ENCODE measurements at regions not wholly inside any gene's neighbourhood (a gene's known extent, or its start where the extent isn't known, plus 50 kb on each side); places are given as distances from the start of the nearest gene placed in this dataset.

- TF ChIP-seq MAX (IDR thresholded peaks at IDR 0.05; ENCODE audit: insufficient read depth, insufficient read length) (no peak), GATA2 (IDR thresholded peaks at IDR 0.05; ENCODE audit: insufficient read depth, insufficient read length, low read depth, low read length) (no peak), MYC (IDR thresholded peaks at IDR 0.05; ENCODE audit: low read depth, low read length) (no peak), FOS (IDR thresholded peaks at IDR 0.05; ENCODE audit: borderline replicate concordance, insufficient read depth, low read length) (no peak), JUN (IDR thresholded peaks at IDR 0.05; ENCODE audit: borderline replicate concordance, insufficient read depth, insufficient read length, low read depth) (no peak)
- BruUV-seq (replicated peaks): no TSS peak
- ChIA-PET POLR2A (no interaction called here), CTCF (no interaction called here)
- Histone ChIP-seq H2AFZ (ENCODE audit: low read depth, low read length) (no peak overlapping the region), H3K27me3 (ENCODE audit: control insufficient read depth in 2 of 2, insufficient read depth in 2 of 2, low read length in 2 of 2) (no peaks in the 10 kb centered on the region), H3K9me3 (replicated peaks; ENCODE audit: control insufficient read depth, insufficient read depth, low read length) (no peaks in the 10 kb centered on the region), H3K4me1 (ENCODE audit: control insufficient read depth, extremely low read depth, insufficient read depth, low read length) (no peaks in the 10 kb centered on the region), H3K36me3 (ENCODE audit: control insufficient read depth in 2 of 2, extremely low read depth in 1 of 2, insufficient read depth in 2 of 2, low read length in 2 of 2) (no peaks in the 10 kb centered on the region), H3K4me2 (ENCODE audit: insufficient read depth, low read length) (no peak overlapping the region), H3K9ac (replicated peaks; ENCODE audit: extremely low read depth, insufficient read depth, low read length) (no peak overlapping the region), H3K27ac (ENCODE audit: insufficient read depth, low read depth, low read length) (no peak overlapping the region), H3K4me3 (replicated peaks in 1 of 3; ENCODE audit: insufficient read depth in 1 of 3, low read depth in 1 of 3, low read length in 3 of 3) (no peak overlapping the region), H3K9me1 (replicated peaks; ENCODE audit: control insufficient read depth, extremely low read depth, insufficient read depth, low read length) (no peaks in the 10 kb centered on the region), H3K79me2 (ENCODE audit: control insufficient read depth, insufficient read depth, low read length) (no peaks in the 10 kb centered on the region), H4K20me1 (replicated peaks; ENCODE audit: control insufficient read depth, extremely low read depth, insufficient read depth, low read length) (no peaks in the 10 kb centered on the region)
- intact Hi-C loops (cut with micrococcal nuclease): no loop called here
- DNase-seq (ENCODE audit: low read depth, low spot score): no peak
- dilution Hi-C loops (cut with MboI; ENCODE audit: extremely low pct_ligation_motif_present, low sequenced_read_pairs): no loop called here
- no peak for FAIRE-seq
Measured at GRCh38 chr14:44422699-44423098, 84.4 kb downstream of the FSCB start.

- no peak overlapping the region for H3K9ac ChIP-seq (replicated peaks; ENCODE audit: extremely low read depth, insufficient read depth, low read length)
- H3K36me3 ChIP-seq (ENCODE audit: control insufficient read depth in 2 of 2, extremely low read depth in 1 of 2, insufficient read depth in 2 of 2, low read length in 2 of 2): no peaks in the 10 kb centered on the region
- no peak overlapping the region for H3K4me2 ChIP-seq (ENCODE audit: insufficient read depth, low read length)
- DNase-seq (ENCODE audit: low read depth, low spot score) (no peak), FAIRE-seq (no peak)
- no peaks in the 10 kb centered on the region for H3K79me2 ChIP-seq (ENCODE audit: control insufficient read depth, insufficient read depth, low read length)
- H3K4me3 ChIP-seq (replicated peaks in 1 of 3; ENCODE audit: insufficient read depth in 1 of 3, low read depth in 1 of 3, low read length in 3 of 3): no peak overlapping the region
- no peaks in the 10 kb centered on the region for H4K20me1 ChIP-seq (replicated peaks; ENCODE audit: control insufficient read depth, extremely low read depth, insufficient read depth, low read length)
- H3K27ac ChIP-seq (ENCODE audit: insufficient read depth, low read depth, low read length): no peak overlapping the region
- H3K4me1 ChIP-seq (ENCODE audit: control insufficient read depth, extremely low read depth, insufficient read depth, low read length): no peaks in the 10 kb centered on the region
- no peaks in the 10 kb centered on the region for H3K9me3 ChIP-seq (replicated peaks; ENCODE audit: control insufficient read depth, insufficient read depth, low read length)
- H2AFZ ChIP-seq (ENCODE audit: low read depth, low read length): no peak overlapping the region
- TF ChIP-seq MAX (IDR thresholded peaks at IDR 0.05; ENCODE audit: insufficient read depth, insufficient read length) (no peak), JUN (IDR thresholded peaks at IDR 0.05; ENCODE audit: borderline replicate concordance, insufficient read depth, insufficient read length, low read depth) (no peak), POLR2AphosphoS5 (IDR thresholded peaks at IDR 0.05; ENCODE audit: insufficient read depth, low read depth, low read length) (no peak), CTCF (IDR thresholded peaks at IDR 0.05; ENCODE audit: extremely low read depth in 1 of 2, insufficient read depth in 1 of 2, low read depth in 1 of 2, low read length in 2 of 2) (no peak), FOS (IDR thresholded peaks at IDR 0.05; ENCODE audit: borderline replicate concordance, insufficient read depth, low read length) (no peak), EZH2 (IDR thresholded peaks at IDR 0.05; ENCODE audit: borderline replicate concordance, low read depth, low read length, severe bottlenecking) (no peak)
- dilution Hi-C loops (cut with MboI; ENCODE audit: extremely low pct_ligation_motif_present, low sequenced_read_pairs): no loop called here
- no peaks in the 10 kb centered on the region for H3K27me3 ChIP-seq (ENCODE audit: control insufficient read depth in 2 of 2, insufficient read depth in 2 of 2, low read length in 2 of 2)
- H3K9me1 ChIP-seq (replicated peaks; ENCODE audit: control insufficient read depth, extremely low read depth, insufficient read depth, low read length): no peaks in the 10 kb centered on the region
- ChIA-PET CTCF (no interaction called here), POLR2A (no interaction called here)
- BruUV-seq (replicated peaks): no TSS peak
- intact Hi-C loops (cut with micrococcal nuclease): no loop called here
Measured at GRCh38 chr14:44420226-44420625, 86.9 kb downstream of the FSCB start.

Measured in endothelial cell of umbilical vein (primary cell).